HG02571 (cell line): ENCODE measurements at regions not wholly inside any gene's neighbourhood (a gene's known extent, or its start where the extent isn't known, plus 50 kb on each side); places are given as distances from the start of the nearest gene placed in this dataset.
"Not testable (repeated sequence)": the region's sequence is repeated elsewhere in the genome, so short reads cannot be mapped to it uniquely, and the experiment has no call there.

Source experiments
- ATAC-seq: cut with Tn5 transposase; IDR thresholded peaks from one replicate; pipeline ENCODE4 v1.9.1; 2021; ENCODE audit warnings: mild to moderate bottlenecking, moderate library complexity; ENCODE audit not compliant: unreplicated experiment

GRCh38 chr9:30012622-30013021, 2371.8 kb upstream of the ACO1 start:
- no peak for ATAC-seq

GRCh38 chr9:30015073-30015472, 2369.4 kb upstream of the ACO1 start:
- ATAC-seq = no peak

GRCh38 chr9:30020161-30020560, 2364.3 kb upstream of the ACO1 start:
- ATAC-seq = no peak

GRCh38 chr9:30035761-30036160, 2348.7 kb upstream of the ACO1 start:
- no peak for ATAC-seq

DNA sequence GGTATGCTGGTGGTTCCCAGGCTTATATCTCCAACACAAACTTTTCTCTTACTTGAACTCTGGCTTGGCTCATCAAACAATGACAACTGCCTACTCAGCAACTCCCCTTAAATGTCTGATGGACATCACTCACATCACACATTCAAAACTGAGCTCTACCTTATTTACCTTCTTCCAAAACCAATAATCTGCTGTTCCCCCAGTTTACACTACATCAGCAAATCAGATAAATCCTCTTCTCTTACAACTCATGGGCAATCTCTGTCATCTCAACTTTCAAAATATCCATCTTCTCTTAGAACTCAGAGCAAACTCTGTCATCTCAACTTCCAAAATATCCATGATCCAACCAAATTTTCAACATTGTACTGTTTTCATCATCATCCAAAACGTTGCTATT, 2347.9 kb upstream of the ACO1 start:
- ATAC-seq = no peak

- no peak for ATAC-seq
Observed at GRCh38 chr9:30039712-30040111, 2344.7 kb upstream of the ACO1 start.

DNA sequence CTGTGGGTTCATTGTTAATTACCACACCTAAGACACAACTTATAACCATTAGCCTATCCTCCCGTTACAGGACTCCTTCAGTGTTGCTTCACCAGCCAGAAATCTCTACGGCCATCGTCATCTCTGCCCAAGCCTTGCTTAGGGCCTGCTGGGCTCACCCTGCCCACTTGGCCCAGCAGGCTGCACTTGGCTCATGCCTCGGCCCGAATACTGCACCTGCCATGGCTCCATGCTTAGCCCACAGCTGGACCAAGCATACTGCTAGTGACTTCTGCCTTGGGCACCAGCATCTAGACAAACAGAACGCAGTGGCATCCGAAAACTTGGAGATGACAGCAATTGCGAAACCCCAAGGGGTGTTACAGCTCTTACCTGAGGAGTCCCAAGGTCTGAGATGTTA, 2336.0 kb upstream of the ACO1 start:
- no peak for ATAC-seq

GRCh38 chr9:30058463-30058862, 2326.0 kb upstream of the ACO1 start:
- no peak for ATAC-seq

GRCh38 chr9:30060976-30061375, 2323.5 kb upstream of the ACO1 start:
- no peak for ATAC-seq

DNA sequence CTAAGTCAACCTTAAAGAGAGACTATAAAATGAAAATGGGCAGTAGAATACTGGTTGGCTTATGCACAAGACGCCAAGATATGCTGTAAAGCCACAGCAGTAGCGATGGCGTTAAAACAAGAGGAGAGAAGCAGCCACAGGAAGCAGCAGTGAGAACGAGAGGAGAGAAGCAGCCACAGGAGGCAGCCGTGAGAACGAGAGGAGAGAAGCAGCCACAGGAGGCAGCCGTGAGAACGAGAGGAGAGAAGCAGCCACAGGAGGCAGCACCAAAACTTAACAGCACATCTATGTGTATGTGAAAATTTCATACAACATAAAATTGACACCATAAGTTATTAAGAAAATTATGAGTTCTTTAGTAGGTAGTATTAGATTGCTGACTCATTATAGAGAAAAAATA, 2318.6 kb upstream of the ACO1 start:
- no peak for ATAC-seq

GRCh38 chr9:30069236-30069635, 2315.2 kb upstream of the ACO1 start:
- ATAC-seq = not testable (repeated sequence)

DNA sequence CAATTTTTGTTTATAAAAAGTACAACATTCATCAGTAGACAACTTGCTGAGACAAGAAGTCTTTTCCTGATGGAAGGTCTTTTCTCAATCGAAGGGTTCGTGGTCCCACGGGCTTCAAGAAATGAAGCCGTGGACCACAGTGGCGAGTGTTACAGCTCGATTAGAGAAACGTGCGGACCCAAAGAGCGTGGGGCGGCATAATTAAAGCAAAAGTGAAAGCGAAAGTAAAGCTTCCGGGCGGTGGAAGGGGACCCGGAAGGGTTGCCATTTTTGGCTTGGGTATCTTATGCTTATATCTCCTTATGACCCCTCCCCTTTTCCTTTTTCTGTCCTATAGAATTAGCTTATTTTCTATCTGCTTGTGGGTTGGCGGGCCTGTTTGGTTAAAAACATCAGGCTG, 2309.4 kb upstream of the ACO1 start:
- no peak for ATAC-seq

- ATAC-seq = peak; percentile 80
Observed at GRCh38 chr9:30075451-30076199, 2308.8 kb upstream of the ACO1 start.

GRCh38 chr9:30078195-30078594, 2306.2 kb upstream of the ACO1 start:
- no peak for ATAC-seq

GRCh38 chr9:30089428-30089827, 2295.0 kb upstream of the ACO1 start:
- ATAC-seq = no peak

DNA sequence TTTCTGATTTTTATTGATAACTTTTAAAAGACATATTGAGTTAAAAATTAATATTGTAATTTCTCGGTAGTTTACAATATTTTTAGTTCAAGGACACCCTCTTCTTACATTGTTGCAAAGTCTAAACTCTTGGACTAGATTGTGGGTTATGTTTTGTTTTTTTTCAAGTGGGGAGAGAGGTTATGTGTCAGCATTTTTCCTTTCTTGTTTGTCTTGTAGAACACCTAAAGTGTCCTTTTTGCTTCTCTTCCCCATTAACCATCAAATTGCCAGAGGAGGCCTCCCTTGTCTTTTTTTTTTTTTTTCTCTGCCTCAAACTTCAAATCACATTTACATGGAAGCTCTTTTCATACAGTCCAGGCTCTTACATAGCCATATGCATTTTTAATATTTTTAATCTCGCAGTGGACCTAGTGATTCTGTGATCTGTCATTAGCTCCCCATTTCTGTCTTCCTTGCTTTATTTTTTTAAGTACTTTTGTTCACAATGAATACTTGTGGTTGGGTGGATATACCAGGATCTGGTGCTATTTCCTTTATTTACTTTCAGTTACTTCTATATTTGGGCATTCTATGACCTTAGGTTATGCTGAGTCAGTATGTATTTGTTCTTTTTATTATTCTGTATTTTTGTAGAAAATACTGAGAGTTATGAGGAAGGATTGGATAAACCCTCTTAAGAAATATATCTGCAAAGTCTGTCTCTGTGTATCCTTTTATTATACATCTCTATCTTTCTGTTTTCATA, 2280.6 kb upstream of the ACO1 start:
- no peak for ATAC-seq

- ATAC-seq = not testable (repeated sequence)
Observed at GRCh38 chr9:30107134-30107533, 2277.3 kb upstream of the ACO1 start.

DNA sequence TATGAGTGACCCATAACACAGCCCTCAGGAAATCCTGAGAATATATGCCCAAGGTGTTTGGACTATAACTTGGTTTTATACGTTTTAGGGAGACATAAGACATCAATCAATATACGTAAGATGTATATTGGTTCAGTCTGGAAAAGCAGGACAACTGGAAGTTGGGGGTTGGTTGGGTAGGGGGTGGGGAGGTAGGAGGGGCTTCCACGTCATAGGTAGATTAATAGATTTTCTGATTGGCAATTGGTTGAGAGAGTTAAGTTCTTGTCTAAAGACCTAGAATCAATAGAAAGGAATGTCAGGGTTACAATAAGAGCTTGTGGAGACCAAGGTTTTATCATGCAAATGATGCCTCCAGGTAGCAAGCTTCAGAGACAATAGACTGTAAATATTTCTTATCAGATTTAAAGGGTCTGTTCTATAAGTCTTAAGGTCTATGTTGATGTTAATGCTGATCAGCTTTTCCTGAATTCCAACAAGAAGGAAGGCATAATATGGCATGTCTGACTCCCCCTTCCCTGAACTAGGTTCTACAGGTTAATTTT, 2267.7 kb upstream of the ACO1 start:
- ATAC-seq = no peak

DNA sequence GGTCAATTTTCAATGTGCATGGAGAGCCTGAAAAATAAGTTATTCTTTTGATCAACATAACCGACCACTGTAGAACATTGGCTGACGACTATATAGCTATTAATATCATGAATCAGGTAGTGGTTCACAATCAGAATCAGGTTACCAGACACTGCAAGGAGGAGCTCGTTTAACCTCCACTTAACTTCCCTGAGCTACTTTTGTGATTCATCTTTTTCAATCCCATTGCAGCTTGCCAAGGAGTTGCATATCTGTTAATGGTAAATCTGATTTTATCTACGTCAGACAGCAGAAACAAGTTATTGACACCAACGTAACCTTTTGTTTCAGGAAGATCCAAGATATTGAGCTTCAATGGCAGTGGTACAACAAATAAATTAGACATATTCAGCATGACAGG, 2263.8 kb upstream of the ACO1 start:
- ATAC-seq = no peak

DNA sequence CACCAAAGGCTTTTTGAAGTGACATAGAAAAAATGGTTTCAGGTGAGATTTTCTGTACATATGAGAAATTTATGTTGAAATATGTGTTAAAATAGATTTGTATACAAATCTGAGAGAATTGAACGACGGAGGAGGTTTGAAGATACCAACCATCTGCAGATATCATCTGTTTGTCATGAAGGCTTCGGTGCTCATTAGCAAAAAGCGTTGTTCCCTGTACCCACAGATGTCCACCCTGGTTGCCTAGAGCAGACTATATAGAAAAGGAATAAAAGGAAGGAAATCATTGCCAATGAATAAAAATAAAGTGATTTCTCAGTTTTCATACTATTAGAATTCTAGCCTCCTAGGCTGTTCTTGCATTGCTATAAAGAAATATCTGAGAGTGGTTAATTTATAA, 2262.8 kb upstream of the ACO1 start:
- ATAC-seq = no peak

DNA sequence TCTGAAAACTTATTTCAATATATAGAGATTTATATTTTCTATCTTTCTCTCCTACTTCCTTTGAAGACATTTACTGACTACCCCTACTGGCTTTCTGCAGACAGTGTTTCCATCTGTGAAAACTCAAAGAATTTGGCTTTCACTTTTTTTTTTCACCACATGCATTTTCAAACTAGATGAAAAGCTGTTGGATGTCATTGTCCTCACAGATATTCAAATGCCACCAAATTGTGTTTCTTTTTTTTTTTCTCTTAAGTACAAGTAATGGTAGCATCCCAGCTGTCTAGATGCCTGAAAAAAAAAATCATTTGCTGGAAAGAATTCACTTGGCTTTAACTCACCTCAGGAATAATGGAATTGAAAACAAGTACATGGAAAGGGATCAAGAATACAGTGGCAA, 2258.6 kb upstream of the ACO1 start:
- no peak for ATAC-seq

DNA sequence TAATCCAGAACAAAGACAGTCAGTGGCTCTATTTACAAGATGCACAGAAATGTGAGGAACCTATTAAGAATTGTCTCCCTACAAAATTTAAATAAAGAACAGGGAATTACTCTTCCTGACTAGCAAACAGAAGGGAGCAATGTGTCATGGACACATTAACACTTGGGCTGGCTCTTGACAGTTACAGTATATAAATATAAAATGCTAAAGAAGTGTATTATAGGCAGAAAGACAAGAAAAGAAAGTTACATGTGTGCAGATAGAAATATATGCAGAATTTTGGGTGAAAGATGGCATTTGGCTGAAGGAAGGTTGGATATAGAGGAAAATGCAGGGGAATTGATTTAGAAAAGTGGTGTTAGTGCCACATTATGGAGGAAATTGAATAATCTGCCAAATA, 2257.1 kb upstream of the ACO1 start:
- ATAC-seq = no peak
